IMR-90 (cell line): ENCODE measurements at regions not wholly inside any gene's neighbourhood (a gene's known extent, or its start where the extent isn't known, plus 50 kb on each side); places are given as distances from the start of the nearest gene placed in this dataset.

Experiments
- ATAC-seq: fragments of 200-7000 bp; cut with Tn5 transposase; 2 replicates; pipeline ENCODE4 v1.9.1; 2020; ENCODE audit warnings: low read depth, mild to moderate bottlenecking, moderate library complexity
- BruUV-seq: library from RNA; stranded (reverse); fragments of 400-500 nt; replicated peaks from 2 replicates; lab custom pipeline; 2021; lab: Mats Ljungman, UMichigan
- CTCF ChIA-PET: fragments of 300-600 bp; formaldehyde crosslinking; extraction: SDS; loops from one replicate; lab custom pipeline; 2021; ENCODE audit warnings: antibody characterized with exemption; lab: Yijun Ruan, JAX
- POLR2A ChIA-PET: fragments of 300-600 bp; sonication (Branson Sonifier 250); formaldehyde crosslinking; loops from one replicate; lab custom pipeline; 2022; ENCODE audit warnings: antibody characterized with exemption; ENCODE audit not compliant: unreplicated experiment; lab: Charles Lee
- DNase-seq: peaks from one replicate; pipeline ENCODE4 v3.0.0; 2013
- H2AFZ ChIP-seq: replicated peaks from 2 replicates; pipeline ENCODE3; 2013; ENCODE audit warnings: low read length, mild to moderate bottlenecking; ENCODE audit not compliant: poor library complexity
- H2AK5ac ChIP-seq: 2 replicates; pipeline ENCODE4 v1.6.1; 2013; ENCODE audit warnings: low read depth, low read length, inconsistent platforms
- H2AK9ac ChIP-seq: replicated peaks from 2 replicates; pipeline ENCODE3; 2013; ENCODE audit warnings: mild to moderate bottlenecking, low read depth, low read length, moderate library complexity; ENCODE audit not compliant: poor library complexity
- H2BK120ac ChIP-seq: 2 replicates; pipeline ENCODE4 v1.6.1; 2013; ENCODE audit warnings: low read depth, low read length, inconsistent platforms
- H2BK15ac ChIP-seq: 3 replicates; pipeline ENCODE4 v1.6.1; 2013; ENCODE audit warnings: low read depth, low read length, inconsistent platforms
- H2BK20ac ChIP-seq: 2 replicates; pipeline ENCODE4 v1.6.1; 2013; ENCODE audit warnings: low read depth, mild to moderate bottlenecking, inconsistent platforms, low read length, moderate library complexity
- H2BK5ac ChIP-seq: 2 replicates; pipeline ENCODE4 v1.6.1; 2013; ENCODE audit warnings: mild to moderate bottlenecking, low read depth, low read length, inconsistent platforms; ENCODE audit not compliant: poor library complexity, severe bottlenecking
- H3K14ac ChIP-seq: replicated peaks from 2 replicates; pipeline ENCODE4 v1.6.1; 2013; ENCODE audit warnings: low read depth, low read length, inconsistent platforms
- H3K18ac ChIP-seq: 2 replicates; pipeline ENCODE4 v1.6.1; 2013; ENCODE audit warnings: low read depth, low read length, control low read depth
- H3K23ac ChIP-seq: 2 replicates; pipeline ENCODE4 v1.6.1; 2013; ENCODE audit warnings: low read depth, low read length, inconsistent platforms
- H3K27ac ChIP-seq: 2 replicates; pipeline ENCODE4 v1.5.1; 2013; ENCODE audit warnings: mild to moderate bottlenecking, control low read depth, low read length; ENCODE audit not compliant: insufficient read depth
- H3K27me3 ChIP-seq: 2 replicates; pipeline ENCODE4 v1.6.1; 2013; ENCODE audit warnings: low read length; ENCODE audit not compliant: control insufficient read depth, insufficient read depth
- H3K36me3 ChIP-seq: 2 replicates; pipeline ENCODE4 v1.6.1; 2013; ENCODE audit warnings: low read length, mixed read lengths; ENCODE audit not compliant: control insufficient read depth, insufficient read depth
- H3K4ac ChIP-seq: 2 replicates; pipeline ENCODE4 v1.6.1; 2013; ENCODE audit warnings: low read depth, low read length, inconsistent platforms
- H3K4me1 ChIP-seq: 2 replicates; pipeline ENCODE4 v1.6.1; 2013; ENCODE audit warnings: low read length, mixed read lengths; ENCODE audit not compliant: control insufficient read depth, insufficient read depth
- H3K4me2 ChIP-seq: 2 replicates; pipeline ENCODE4 v1.6.1; 2013; ENCODE audit warnings: low read depth, mild to moderate bottlenecking, control low read depth, low read length, moderate library complexity
- H3K4me3 ChIP-seq: 2 replicates; pipeline ENCODE4 v1.5.1; 2013; ENCODE audit warnings: low read depth, mild to moderate bottlenecking, control low read depth, low read length, moderate library complexity; ENCODE audit not compliant: insufficient read depth
- H3K56ac ChIP-seq: 2 replicates; pipeline ENCODE4 v1.6.1; 2013; ENCODE audit warnings: low read length, inconsistent platforms; ENCODE audit not compliant: insufficient read depth; ENCODE audit errors: extremely low read depth
- H3K79me1 ChIP-seq, 2 experiments: 2 replicates each; pipeline ENCODE4 v1.6.1; 2013; ENCODE audit warnings: low read length in 2 of 2, inconsistent platforms in 1 of 2, low read depth in 1 of 2
- H3K9ac ChIP-seq: 2 replicates; pipeline ENCODE4 v1.6.1; 2013; ENCODE audit warnings: low read depth, low read length, control low read depth
- H3K9me1 ChIP-seq: 2 replicates; pipeline ENCODE4 v1.6.1; 2013; ENCODE audit warnings: low read length, inconsistent platforms; ENCODE audit not compliant: insufficient read depth
- H3K9me3 ChIP-seq: 2 replicates; pipeline ENCODE4 v1.6.1; 2013; ENCODE audit warnings: low read length; ENCODE audit not compliant: control insufficient read depth, insufficient read depth
- H4K20me1 ChIP-seq: 2 replicates; pipeline ENCODE4 v1.6.1; 2013; ENCODE audit warnings: low read length, inconsistent platforms; ENCODE audit not compliant: insufficient read depth
- H4K5ac ChIP-seq: 2 replicates; pipeline ENCODE4 v1.6.1; 2013; ENCODE audit warnings: mild to moderate bottlenecking, low read depth, low read length, control low read depth
- H4K8ac ChIP-seq, 2 experiments: 2 replicates each; pipeline ENCODE4 v1.6.1; 2013; ENCODE audit warnings: low read depth in 2 of 2, low read length in 2 of 2, control low read depth in 1 of 2, inconsistent platforms in 1 of 2
- H4K91ac ChIP-seq: 2 replicates; pipeline ENCODE4 v1.6.1; 2013; ENCODE audit warnings: low read depth, low read length, inconsistent platforms; ENCODE audit not compliant: insufficient read depth
- CEBPB ChIP-seq: IDR thresholded peaks from 2 replicates; pipeline ENCODE4 v1.6.1; 2012; ENCODE audit warnings: low read depth, low read length, improper control_type of control experiment
- MXI1 ChIP-seq: IDR thresholded peaks from 2 replicates; pipeline ENCODE4 v1.6.1; 2012; ENCODE audit warnings: low read depth, mild to moderate bottlenecking, low read length, moderate library complexity, borderline replicate concordance
- USF2 ChIP-seq: fragments of 150-350 bp; IDR thresholded peaks from 2 replicates; pipeline ENCODE4 v1.6.1; 2017; ENCODE audit warnings: mild to moderate bottlenecking, antibody characterized with exemption, low read length, low read depth
- WGBS, 2 experiments: methylation state at CpG; one replicate each; pipeline versions ENCODE4 v1.1.5 to v1.1.7; 2013; ENCODE audit warnings: missing lambda C conversion rate in 2 of 2; ENCODE audit not compliant: insufficient read length in 1 of 2; ENCODE audit errors: extremely low coverage in 2 of 2; 5-methylcytosine and 5-hydroxymethylcytosine counted together
- dilution Hi-C: fragments of 300-500 bp; cut with HindIII; formaldehyde crosslinking; loops from one replicate; pipeline ENCODE4 v1.14.3; 2018; ENCODE audit warnings: low sequenced_read_pairs; ENCODE audit not compliant: unreplicated experiment
- in situ Hi-C: fragments of 300-500 bp; cut with MboI; formaldehyde crosslinking; loops from 3 replicates; pipeline ENCODE4 v1.14.3; 2019; ENCODE audit warnings: low sequenced_read_pairs, inconsistent platforms, mixed read lengths
- intact Hi-C: fragments of 100-400 bp; cut with micrococcal nuclease; formaldehyde crosslinking; loops from 2 replicates; pipeline ENCODE4 v1.10.0; 2022

DNA sequence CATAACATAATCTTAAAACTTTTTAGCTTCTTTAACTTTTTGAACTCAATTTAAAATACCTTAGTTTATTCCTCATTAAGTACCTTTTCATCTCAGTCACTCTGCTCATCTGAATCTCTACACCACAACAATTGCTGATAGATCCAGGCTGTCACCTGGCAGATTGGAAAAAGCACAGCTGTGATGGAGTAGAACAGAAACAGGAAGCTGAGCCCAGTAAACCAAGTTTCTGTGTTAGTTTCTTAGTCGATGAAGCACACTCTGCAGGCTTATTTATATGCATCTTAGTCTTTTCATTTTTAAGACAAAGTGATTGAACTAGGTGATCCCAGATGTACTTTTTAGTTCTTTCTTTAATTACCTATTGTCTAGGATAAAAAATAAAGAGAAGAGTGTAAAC, 1398.0 kb upstream of the ALCAM start:
- H3K4me3 ChIP-seq: no peak overlapping the region
- POLR2A ChIA-PET: no interaction called here
- intact Hi-C loops (no loop called here), dilution Hi-C loops (no loop called here), in situ Hi-C loops (no loop called here)
- no CpG with 5 or more reads among the region's 1 CpG for WGBS, 2 experiments
- H3K23ac ChIP-seq: no peak overlapping the region
- H2AK5ac ChIP-seq: no peak overlapping the region
- H4K91ac ChIP-seq: no peak overlapping the region
- H3K14ac ChIP-seq: no peak overlapping the region
- H3K18ac ChIP-seq: no peak overlapping the region
- H2AK9ac ChIP-seq: no peak overlapping the region
- H2BK5ac ChIP-seq: no peak overlapping the region
- no peak overlapping the region for H4K5ac ChIP-seq
- H3K9me1 ChIP-seq: no peaks in the 10 kb centered on the region
- no peak for TF ChIP-seq MXI1
- no peak for TF ChIP-seq CEBPB
- TF ChIP-seq USF2: no peak
- H3K4ac ChIP-seq: no peak overlapping the region
- H3K36me3 ChIP-seq: no peaks in the 10 kb centered on the region
- no peak for ATAC-seq
- H3K27ac ChIP-seq: no peak overlapping the region
- H4K8ac ChIP-seq: no peak overlapping the region
- no peaks in the 10 kb centered on the region for H3K4me1 ChIP-seq
- H4K20me1 ChIP-seq: no peaks in the 10 kb centered on the region
- H3K79me1 ChIP-seq: no peaks in the 10 kb centered on the region
- H3K9me3 ChIP-seq: 0 out of 2 replicates have a peak, but pooled peaks cover 2% of the 10 kb centered on the region
- H3K4me2 ChIP-seq: no peak overlapping the region
- BruUV-seq: no TSS peak
- H3K9ac ChIP-seq: no peak overlapping the region
- CTCF ChIA-PET: no interaction called here
- no peak overlapping the region for H2BK15ac ChIP-seq
- no peaks in the 10 kb centered on the region for H3K27me3 ChIP-seq
- H2AFZ ChIP-seq: no peak overlapping the region
- H2BK120ac ChIP-seq: no peak overlapping the region
- DNase-seq: no peak
- H2BK20ac ChIP-seq: no peak overlapping the region
- no peak overlapping the region for H3K56ac ChIP-seq
